CD14-positive monocyte (primary cell): ENCODE measurements at regions not wholly inside any gene's neighbourhood (a gene's known extent, or its start where the extent isn't known, plus 50 kb on each side); places are given as distances from the start of the nearest gene placed in this dataset.
A peak's percentile ranks its signal among the peaks of the same experiment; 100 is the strongest.

Experiments used
- DNase-seq, 3 donors: peaks; one replicate each; pipeline ENCODE4 v3.0.0-alpha.2; 2011 to 2022
- H2AFZ ChIP-seq: 2 replicates; pipeline ENCODE4 v1.6.0; 2012; ENCODE audit warnings: mild to moderate bottlenecking, low read depth, low read length, inconsistent platforms; ENCODE audit not compliant: insufficient read depth, poor library complexity, severe bottlenecking
- H3K27ac ChIP-seq, 2 donors: 1 replicate in 1 of 2; 2 replicates in 1 of 2; pipeline ENCODE4 v1.5.1; 2012 to 2013; ENCODE audit warnings: low read length in 2 of 2, control low read depth in 1 of 2, inconsistent platforms in 1 of 2, low read depth in 1 of 2, mild to moderate bottlenecking in 1 of 2
- H3K27me3 ChIP-seq, 2 donors: one replicate each; pipeline versions ENCODE4 v1.6.0 to v1.6.1; 2011 to 2013; ENCODE audit warnings: low read length in 2 of 2; ENCODE audit not compliant: control insufficient read depth in 2 of 2, insufficient read depth in 2 of 2
- H3K36me3 ChIP-seq, 2 donors: replicated peaks in 1 of 2; 1 replicate in 1 of 2; 2 replicates in 1 of 2; pipeline versions ENCODE4 v1.5.1 to v1.6.1; 2012 to 2013; ENCODE audit warnings: low read length in 2 of 2, control low read depth in 1 of 2, inconsistent platforms in 1 of 2, mild to moderate bottlenecking in 1 of 2; ENCODE audit not compliant: insufficient read depth in 2 of 2, control insufficient read depth in 1 of 2
- H3K4me1 ChIP-seq, 2 donors: 1 replicate in 1 of 2; 2 replicates in 1 of 2; pipeline versions ENCODE4 v1.5.1 to v1.6.1; 2012 to 2013; ENCODE audit warnings: low read length in 2 of 2, control low read depth in 1 of 2, inconsistent platforms in 1 of 2, mild to moderate bottlenecking in 1 of 2, moderate library complexity in 1 of 2; ENCODE audit not compliant: insufficient read depth in 2 of 2, control insufficient read depth in 1 of 2
- H3K4me2 ChIP-seq: replicated peaks from 2 replicates; pipeline ENCODE3; 2012; ENCODE audit warnings: low read length, moderate library complexity, mild to moderate bottlenecking; ENCODE audit not compliant: poor library complexity, severe bottlenecking; ENCODE audit errors: extremely low read depth
- H3K4me3 ChIP-seq, 3 experiments: fragments of 200-600 bp in 1 of 3; sonication (generic) in 1 of 3; replicated peaks in 1 of 3; 1 replicate in 2 of 3; 2 replicates in 1 of 3; pipeline ENCODE4 v1.5.1; 2011 to 2013; ENCODE audit warnings: low read length in 3 of 3, mild to moderate bottlenecking in 3 of 3, control low read depth in 2 of 3, low read depth in 2 of 3, inconsistent platforms in 1 of 3, moderate library complexity in 1 of 3
- H3K79me2 ChIP-seq: 2 replicates; pipeline ENCODE4 v1.6.0; 2012; ENCODE audit warnings: mild to moderate bottlenecking, control low read depth, inconsistent platforms, low read length, moderate library complexity; ENCODE audit not compliant: insufficient read depth
- H3K9ac ChIP-seq: 2 replicates; pipeline ENCODE4 v1.6.0; 2017; ENCODE audit warnings: low read length, mild to moderate bottlenecking; ENCODE audit not compliant: insufficient read depth, poor library complexity, severe bottlenecking
- H3K9me3 ChIP-seq, 2 donors: replicated peaks in 1 of 2; 1 replicate in 1 of 2; 2 replicates in 1 of 2; pipeline versions ENCODE4 v1.5.1 to v1.6.1; 2012 to 2013; ENCODE audit warnings: low read length in 2 of 2, control low read depth in 1 of 2; ENCODE audit not compliant: control insufficient read depth in 1 of 2, insufficient read depth in 1 of 2
- H4K20me1 ChIP-seq: 2 replicates; pipeline ENCODE4 v1.6.0; 2012; ENCODE audit warnings: mild to moderate bottlenecking, low read length, control low read depth, moderate library complexity; ENCODE audit not compliant: insufficient read depth
- H3K27ac Mint-ChIP-seq, 7 donors: one replicate each; pipeline ENCODE4 v1.8.0; 2020; ENCODE audit warnings: mild to moderate bottlenecking in 7 of 7, mixed read lengths in 7 of 7, moderate library complexity in 6 of 7, inconsistent platforms in 2 of 7
- H3K27me3 Mint-ChIP-seq, 3 donors: one replicate each; pipeline ENCODE4 v1.8.0; 2021 to 2022; ENCODE audit warnings: low read depth in 3 of 3, mild to moderate bottlenecking in 3 of 3, mixed read lengths in 3 of 3, moderate library complexity in 3 of 3, inconsistent platforms in 1 of 3
- H3K36me3 Mint-ChIP-seq, 2 donors: one replicate each; pipeline ENCODE4 v1.8.0; 2020; ENCODE audit warnings: mixed read lengths in 2 of 2, inconsistent platforms in 1 of 2, mild to moderate bottlenecking in 1 of 2
- H3K4me1 Mint-ChIP-seq: one replicate; pipeline ENCODE4 v1.8.0; 2020; ENCODE audit warnings: mild to moderate bottlenecking, mixed read lengths
- H3K4me3 Mint-ChIP-seq, 2 donors: one replicate each; pipeline ENCODE4 v1.8.0; 2020; ENCODE audit warnings: mild to moderate bottlenecking in 2 of 2, mixed read lengths in 2 of 2, moderate library complexity in 1 of 2
- H3K9me3 Mint-ChIP-seq, 7 donors: one replicate each; pipeline ENCODE4 v1.8.0; 2020 to 2022; ENCODE audit warnings: mixed read lengths in 7 of 7, mild to moderate bottlenecking in 6 of 7, moderate library complexity in 6 of 7, inconsistent platforms in 2 of 7
- CTCF ChIP-seq: fragments of 200-600 bp; IDR thresholded peaks from one replicate; pipeline ENCODE4 v1.8.0; 2022; ENCODE audit warnings: antibody characterized with exemption, mild to moderate bottlenecking
- WGBS: methylation state at CpG from one replicate; pipeline ENCODE4 v1.1.5; 2013; ENCODE audit warnings: missing lambda C conversion rate; ENCODE audit not compliant: insufficient coverage; 5-methylcytosine and 5-hydroxymethylcytosine counted together
- intact Hi-C, 2 donors: fragments of 100-400 bp; cut with micrococcal nuclease; formaldehyde crosslinking; loops; one replicate each; pipeline versions ENCODE4 v1.15.0 to v1.15.1; 2023

- Histone ChIP-seq H3K27ac (no peak overlapping the region), H3K4me2 (no peak overlapping the region), H3K4me1 (no peaks in the 10 kb centered on the region), H4K20me1 (no peaks in the 10 kb centered on the region), H3K9me3 (no peaks in the 10 kb centered on the region), H3K79me2 (no peaks in the 10 kb centered on the region), H3K27me3 (peaks cover 0 to 13% of the 10 kb centered on the region in 2 donors), H3K4me3 (no peak overlapping the region), H3K9ac (no peak overlapping the region), H3K36me3 (no peaks in the 10 kb centered on the region), H2AFZ (no peak overlapping the region)
- Mint-ChIP-seq H3K4me3 (no peak overlapping the region), H3K4me1 (no peaks in the 10 kb centered on the region), H3K9me3 (peaks cover 0 to 7% (median 2%) of the 10 kb centered on the region in 7 donors), H3K27me3 (peaks cover 15 to 29% (median 22%) of the 10 kb centered on the region in 3 donors), H3K27ac (peak overlapping the region in 2 of 7 donors; percentile 32 to 44), H3K36me3 (no peaks in the 10 kb centered on the region)
- no peak for TF ChIP-seq CTCF
- intact Hi-C loops, result no loop called here
- no peak for DNase-seq
- 95% methylated on average over 6 of the region's 8 CpGs for WGBS
Observed at GRCh38 chr17:77523540-77523939, 382.8 kb downstream of the SEC14L1 start.

GRCh38 chr17:77526259-77526711 lies 385.5 kb downstream of the SEC14L1 start:
- Histone ChIP-seq H3K4me2 (no peak overlapping the region), H3K4me1 (no peaks in the 10 kb centered on the region), H3K27ac (no peak overlapping the region), H3K9ac (no peak overlapping the region), H3K4me3 (no peak overlapping the region), H3K79me2 (no peaks in the 10 kb centered on the region), H2AFZ (no peak overlapping the region), H3K36me3 (no peaks in the 10 kb centered on the region), H3K9me3 (no peaks in the 10 kb centered on the region), H3K27me3 (peaks cover 0 to 32% of the 10 kb centered on the region in 2 donors), H4K20me1 (no peaks in the 10 kb centered on the region)
- Mint-ChIP-seq H3K27me3 (peaks cover 24 to 39% (median 33%) of the 10 kb centered on the region in 3 donors), H3K9me3 (peaks cover 0 to 7% (median 2%) of the 10 kb centered on the region in 7 donors), H3K4me3 (no peak overlapping the region), H3K27ac (no peak overlapping the region), H3K36me3 (no peaks in the 10 kb centered on the region), H3K4me1 (no peaks in the 10 kb centered on the region)
- intact Hi-C loops, result no loop called here
- no peak for TF ChIP-seq CTCF
- WGBS, result 88% methylated on average over 13 of the region's 20 CpGs
- no peak for DNase-seq
